ENCODE measurements at regions not wholly inside any gene's neighbourhood (a gene's known extent, or its start where the extent isn't known, plus 50 kb on each side); places are given as distances from the start of the nearest gene placed in this dataset.

DNA sequence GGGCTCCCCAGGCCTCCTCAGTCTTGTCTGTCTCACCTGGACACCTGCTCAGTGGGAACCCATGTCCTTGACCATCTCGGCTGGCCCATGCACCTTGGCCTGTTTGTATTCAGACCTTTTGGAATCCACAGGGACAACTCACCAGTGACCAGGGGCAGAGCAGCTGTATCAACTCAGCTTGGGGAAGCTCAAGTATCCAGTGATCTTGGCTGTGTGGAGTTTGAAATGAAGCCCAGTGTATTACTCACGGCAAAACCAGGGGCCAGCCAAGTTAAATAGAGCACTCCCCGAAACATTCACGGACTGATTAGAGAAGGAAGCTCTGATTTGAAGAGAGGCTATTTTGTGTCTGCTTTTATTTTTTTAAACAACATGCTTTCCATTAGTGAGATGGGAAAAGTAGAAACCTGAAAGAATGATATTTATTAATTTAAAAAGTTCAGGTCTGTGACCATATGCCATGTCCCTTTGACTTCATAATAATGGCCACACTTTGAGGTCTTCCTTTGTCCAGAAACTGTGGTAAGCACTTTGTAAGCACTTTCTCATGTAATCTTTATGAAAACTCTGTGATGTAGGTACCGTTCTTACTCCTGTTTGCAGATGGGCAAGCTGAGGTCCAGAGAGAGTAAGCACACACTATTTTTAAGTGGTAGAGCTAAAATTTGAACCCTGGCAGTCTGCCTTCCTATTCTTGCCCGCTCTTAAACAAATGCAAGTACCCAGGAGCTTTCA is 656.5 kb downstream of the BNC2 start:
- Mint-ChIP-seq H3K9me3 (no peaks in the 10 kb centered on the region), H3K4me3 (no peak overlapping the region), H3K27me3 (ENCODE audit: low read depth) (no peaks in the 10 kb centered on the region), H3K27ac (no peak overlapping the region), H3K4me1 (ENCODE audit: low read depth) (no peaks in the 10 kb centered on the region), H3K36me3 (ENCODE audit: low read depth) (no peaks in the 10 kb centered on the region)
- CTCF ChIA-PET = interaction anchor here (0.6 kb wide), 1 partner anchor 177 kb away, joined by 6 read pairs; no protein-coding TSS in a partner anchor
- intact Hi-C loops (cut with micrococcal nuclease) = no loop called here
- DNase-seq = no peak

DNA sequence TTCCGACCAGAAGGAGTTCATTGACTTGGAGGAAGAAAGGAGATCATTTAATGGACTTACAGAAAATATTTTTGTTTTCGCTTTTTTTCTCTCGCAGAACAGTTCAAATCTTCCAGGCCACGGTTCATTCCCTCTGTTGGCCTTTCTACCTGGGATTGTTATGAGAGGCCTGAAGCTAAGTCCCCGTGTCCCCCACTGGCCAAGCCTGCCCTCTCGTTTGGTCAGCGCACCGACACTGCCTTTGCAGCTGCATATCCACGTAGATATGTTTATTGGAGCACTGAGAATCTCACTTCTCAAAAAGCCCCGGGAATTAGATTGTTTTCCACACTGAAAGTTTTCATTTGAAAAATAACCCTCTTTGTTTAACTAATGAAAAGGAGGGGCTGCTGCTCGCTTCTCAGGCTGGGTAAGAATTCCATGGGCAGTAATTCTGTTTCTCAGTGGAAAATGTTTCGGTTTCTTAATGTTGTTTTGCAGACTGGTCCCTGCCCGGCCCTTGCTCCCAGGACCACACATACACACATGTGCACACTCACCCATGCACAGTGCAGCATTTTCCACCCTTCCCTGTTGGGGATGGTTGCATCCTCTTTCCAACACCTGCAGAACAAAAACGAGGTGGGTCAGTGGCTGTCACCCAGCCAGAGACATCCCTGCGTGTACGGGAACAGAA is 655.7 kb downstream of the BNC2 start:
- Mint-ChIP-seq H3K27ac (no peak overlapping the region), H3K27me3 (ENCODE audit: low read depth) (no peaks in the 10 kb centered on the region), H3K36me3 (ENCODE audit: low read depth) (no peaks in the 10 kb centered on the region), H3K4me1 (ENCODE audit: low read depth) (no peaks in the 10 kb centered on the region), H3K4me3 (no peak overlapping the region), H3K9me3 (no peaks in the 10 kb centered on the region)
- CTCF ChIA-PET = no interaction called here
- no peak for DNase-seq
- intact Hi-C loops (cut with micrococcal nuclease) = no loop called here

- CTCF ChIA-PET = no interaction called here
- Mint-ChIP-seq H3K4me3 (no peak overlapping the region), H3K4me1 (ENCODE audit: low read depth) (no peaks in the 10 kb centered on the region), H3K27ac (no peak overlapping the region), H3K27me3 (ENCODE audit: low read depth) (peaks cover 1% of the 10 kb centered on the region), H3K36me3 (ENCODE audit: low read depth) (no peaks in the 10 kb centered on the region), H3K9me3 (no peaks in the 10 kb centered on the region)
- no peak for DNase-seq
- intact Hi-C loops (cut with micrococcal nuclease) = no loop called here
These were observed 655.2 kb downstream of the BNC2 start for GRCh38 chr9:16215353-16215680.

GRCh38 chr9:16217943-16218701 is 652.3 kb downstream of the BNC2 start:
- DNase-seq = no peak
- Mint-ChIP-seq H3K36me3 (ENCODE audit: low read depth) (no peaks in the 10 kb centered on the region), H3K4me1 (ENCODE audit: low read depth) (no peaks in the 10 kb centered on the region), H3K4me3 (no peak overlapping the region), H3K27ac (no peak overlapping the region), H3K27me3 (ENCODE audit: low read depth) (peaks cover 4% of the 10 kb centered on the region), H3K9me3 (no peaks in the 10 kb centered on the region)
- intact Hi-C loops (cut with micrococcal nuclease) = no loop called here
- CTCF ChIA-PET = no interaction called here

GRCh38 chr9:16221366-16221765 is 649.1 kb downstream of the BNC2 start:
- CTCF ChIA-PET = no interaction called here
- Mint-ChIP-seq H3K4me1 (ENCODE audit: low read depth) (no peaks in the 10 kb centered on the region), H3K4me3 (no peak overlapping the region), H3K27ac (no peak overlapping the region), H3K9me3 (no peaks in the 10 kb centered on the region), H3K36me3 (ENCODE audit: low read depth) (no peaks in the 10 kb centered on the region), H3K27me3 (ENCODE audit: low read depth) (peaks cover 4% of the 10 kb centered on the region)
- intact Hi-C loops (cut with micrococcal nuclease) = no loop called here
- no peak for DNase-seq

GRCh38 chr9:16221822-16222547 is 648.5 kb downstream of the BNC2 start:
- H3K27ac Mint-ChIP-seq = no peak overlapping the region
- CTCF ChIA-PET = no interaction called here
- intact Hi-C loops (cut with micrococcal nuclease) = no loop called here
- H3K9me3 Mint-ChIP-seq = no peaks in the 10 kb centered on the region
- no peak overlapping the region for H3K4me3 Mint-ChIP-seq
- no peak for DNase-seq
- H3K36me3 Mint-ChIP-seq (ENCODE audit: low read depth) = no peaks in the 10 kb centered on the region
- peaks cover 4% of the 10 kb centered on the region for H3K27me3 Mint-ChIP-seq (ENCODE audit: low read depth)
- H3K4me1 Mint-ChIP-seq (ENCODE audit: low read depth) = no peaks in the 10 kb centered on the region

GRCh38 chr9:16223074-16223871 is 647.2 kb downstream of the BNC2 start:
- no peaks in the 10 kb centered on the region for H3K36me3 Mint-ChIP-seq (ENCODE audit: low read depth)
- H3K4me1 Mint-ChIP-seq (ENCODE audit: low read depth) = no peaks in the 10 kb centered on the region
- no peak overlapping the region for H3K4me3 Mint-ChIP-seq
- DNase-seq = no peak
- peaks cover 4% of the 10 kb centered on the region for H3K27me3 Mint-ChIP-seq (ENCODE audit: low read depth)
- H3K9me3 Mint-ChIP-seq = peaks cover 2% of the 10 kb centered on the region
- intact Hi-C loops (cut with micrococcal nuclease) = no loop called here
- CTCF ChIA-PET = no interaction called here
- no peak overlapping the region for H3K27ac Mint-ChIP-seq

DNA sequence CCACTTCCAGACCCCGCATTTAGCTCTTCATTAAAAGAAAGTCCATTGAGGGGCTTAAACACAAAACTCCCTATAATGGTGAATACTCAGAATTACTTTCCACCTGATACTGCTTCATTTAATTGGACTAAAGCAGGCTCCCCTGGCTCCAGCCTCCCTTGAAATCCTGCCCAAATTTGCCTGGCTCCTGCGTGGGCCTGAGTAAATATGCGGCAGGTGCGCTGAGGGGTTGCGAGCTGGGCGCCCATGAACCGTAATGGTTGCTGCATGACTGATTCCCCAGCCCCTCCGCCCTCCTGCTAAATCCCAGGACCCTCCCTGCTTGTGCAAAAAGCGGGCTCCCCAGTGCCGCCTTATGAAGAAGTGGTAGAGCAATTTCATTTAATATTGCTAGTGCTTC is 639.7 kb downstream of the BNC2 start:
- peaks cover 25% of the 10 kb centered on the region for H3K9me3 Mint-ChIP-seq
- no peak overlapping the region for H3K4me3 Mint-ChIP-seq
- no peaks in the 10 kb centered on the region for H3K4me1 Mint-ChIP-seq (ENCODE audit: low read depth)

DNA sequence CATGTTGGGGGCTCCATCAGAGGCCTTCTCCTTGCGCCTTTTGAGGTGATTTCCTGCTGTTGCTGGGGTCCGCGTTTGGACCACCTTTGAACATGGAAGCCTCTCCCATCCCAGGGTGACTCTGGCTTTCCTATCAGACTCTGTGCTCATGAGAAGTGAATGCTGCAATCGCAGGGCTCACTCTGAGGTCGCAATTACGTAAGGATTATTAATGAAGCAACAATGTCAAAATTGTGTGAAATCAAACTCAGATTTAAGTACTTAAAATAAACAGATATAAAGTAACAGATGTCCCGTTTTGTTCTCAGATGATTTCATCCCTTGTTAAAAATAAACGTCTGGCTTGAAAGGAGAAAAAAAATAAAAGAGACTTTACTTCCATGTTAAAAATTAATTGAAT is 634.2 kb downstream of the BNC2 start:
- Mint-ChIP-seq H3K27ac (no peak overlapping the region), H3K4me3 (no peak overlapping the region), H3K9me3 (peaks cover 22% of the 10 kb centered on the region), H3K36me3 (ENCODE audit: low read depth) (no peaks in the 10 kb centered on the region), H3K27me3 (ENCODE audit: low read depth) (no peaks in the 10 kb centered on the region), H3K4me1 (ENCODE audit: low read depth) (no peaks in the 10 kb centered on the region)
- intact Hi-C loops (cut with micrococcal nuclease) = no loop called here
- CTCF ChIA-PET = no interaction called here
- no peak for DNase-seq

More for the DNA sequence above, 639.7 kb downstream of the BNC2 start:
- H3K27ac Mint-ChIP-seq = no peak overlapping the region
- intact Hi-C loops (cut with micrococcal nuclease) = no loop called here
- H3K27me3 Mint-ChIP-seq (ENCODE audit: low read depth) = no peaks in the 10 kb centered on the region
- CTCF ChIA-PET = no interaction called here
- no peak for DNase-seq
- no peaks in the 10 kb centered on the region for H3K36me3 Mint-ChIP-seq (ENCODE audit: low read depth)

- CTCF ChIA-PET = no interaction called here
- no peaks in the 10 kb centered on the region for H3K36me3 Mint-ChIP-seq (ENCODE audit: low read depth)
- H3K9me3 Mint-ChIP-seq = peaks cover 22% of the 10 kb centered on the region
- intact Hi-C loops (cut with micrococcal nuclease) = no loop called here
- H3K4me1 Mint-ChIP-seq (ENCODE audit: low read depth) = no peaks in the 10 kb centered on the region
- DNase-seq = no peak
- H3K27ac Mint-ChIP-seq = no peak overlapping the region
- H3K27me3 Mint-ChIP-seq (ENCODE audit: low read depth) = no peaks in the 10 kb centered on the region
- no peak overlapping the region for H3K4me3 Mint-ChIP-seq
These were observed 633.6 kb downstream of the BNC2 start for GRCh38 chr9:16236882-16237281.

DNA sequence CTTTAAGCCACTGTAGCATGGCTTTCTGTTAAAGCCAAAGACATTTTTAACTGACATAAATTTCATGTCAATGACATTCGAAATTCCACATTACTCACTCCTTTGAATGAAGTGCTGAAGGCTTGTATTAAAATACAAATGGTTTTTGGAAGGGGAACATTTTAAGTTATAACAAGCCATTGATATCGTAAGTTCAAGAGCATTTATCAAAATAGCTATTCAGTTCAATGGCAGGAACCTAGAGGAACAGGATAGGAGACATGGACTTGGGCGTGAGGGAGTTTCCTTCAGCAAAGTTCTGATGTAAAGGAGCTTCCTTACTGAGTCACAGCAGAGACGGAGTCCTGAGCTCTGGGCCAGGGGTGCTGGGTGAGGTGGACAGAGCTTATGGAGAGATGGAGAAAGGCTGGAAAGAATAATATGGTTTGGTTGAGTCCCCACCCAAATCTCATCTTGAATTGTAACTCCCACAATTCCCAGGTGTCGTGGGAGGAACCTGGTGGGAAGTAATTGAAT is 631.8 kb downstream of the BNC2 start:
- CTCF ChIA-PET = no interaction called here
- Mint-ChIP-seq H3K4me1 (ENCODE audit: low read depth) (no peaks in the 10 kb centered on the region), H3K9me3 (peaks cover 15% of the 10 kb centered on the region), H3K4me3 (no peak overlapping the region), H3K27me3 (ENCODE audit: low read depth) (no peaks in the 10 kb centered on the region), H3K27ac (no peak overlapping the region), H3K36me3 (ENCODE audit: low read depth) (no peaks in the 10 kb centered on the region)
- intact Hi-C loops (cut with micrococcal nuclease) = no loop called here
- no peak for DNase-seq

GRCh38 chr9:16241231-16241630 is 629.2 kb downstream of the BNC2 start:
- DNase-seq = no peak
- intact Hi-C loops (cut with micrococcal nuclease) = no loop called here
- H3K36me3 Mint-ChIP-seq (ENCODE audit: low read depth) = no peaks in the 10 kb centered on the region
- no peaks in the 10 kb centered on the region for H3K9me3 Mint-ChIP-seq
- CTCF ChIA-PET = interaction anchor here (1.1 kb wide), 1 partner anchor 23 kb away, joined by 3 read pairs; no protein-coding TSS in a partner anchor
- H3K4me3 Mint-ChIP-seq = no peak overlapping the region
- H3K27ac Mint-ChIP-seq = no peak overlapping the region
- H3K4me1 Mint-ChIP-seq (ENCODE audit: low read depth) = no peaks in the 10 kb centered on the region
- H3K27me3 Mint-ChIP-seq (ENCODE audit: low read depth) = no peaks in the 10 kb centered on the region
